ENCODE measurements at regions not wholly inside any gene's neighbourhood (a gene's known extent, or its start where the extent isn't known, plus 50 kb on each side); places are given as distances from the start of the nearest gene placed in this dataset.

GRCh38 chrX:44039556-44039955 is 66.4 kb upstream of the NDP start:
- H2AFZ ChIP-seq (ENCODE audit: low read length), result no peak overlapping the region
- no peaks in the 10 kb centered on the region for H3K9me3 ChIP-seq (ENCODE audit: low read length)
- H4K20me1 ChIP-seq (ENCODE audit: low read length), result no peaks in the 10 kb centered on the region
- no TSS peak for BruUV-seq (replicated peaks)
- no peaks in the 10 kb centered on the region for H3K27me3 ChIP-seq (ENCODE audit: low read length)
- H3K4me3 ChIP-seq (ENCODE audit: low read length), result no peak overlapping the region
- intact Hi-C loops (cut with micrococcal nuclease), result no loop called here
- ATAC-seq, result no peak
- H3K4me1 ChIP-seq (ENCODE audit: insufficient read depth, low read length), result no peaks in the 10 kb centered on the region; the same call in 1 of the 2 replicates
- H3K79me2 ChIP-seq (ENCODE audit: low read length), result no peaks in the 10 kb centered on the region
- no peaks in the 10 kb centered on the region for H3K36me3 ChIP-seq (ENCODE audit: low read depth, low read length)
- no peak overlapping the region for H3K27ac ChIP-seq (ENCODE audit: low read length)
- POLR2A ChIA-PET (ENCODE audit: unreplicated experiment), result no interaction called here
- H3F3A ChIP-seq (ENCODE audit: low read length, unreplicated experiment), result no peaks in the 10 kb centered on the region
- no peak overlapping the region for H3K4me2 ChIP-seq (ENCODE audit: low read length)
- CTCF ChIA-PET, result no interaction called here
- no peak for DNase-seq
- no peak overlapping the region for H3K9ac ChIP-seq (ENCODE audit: low read length)
- no peak for TF ChIP-seq EZH2phosphoT487 (IDR thresholded peaks at IDR 0.05; ENCODE audit: borderline replicate concordance, low read length)
- no peak for TF ChIP-seq EZH2 (IDR thresholded peaks at IDR 0.05; ENCODE audit: low read length, unreplicated experiment)
- TF ChIP-seq, protein P1, sequence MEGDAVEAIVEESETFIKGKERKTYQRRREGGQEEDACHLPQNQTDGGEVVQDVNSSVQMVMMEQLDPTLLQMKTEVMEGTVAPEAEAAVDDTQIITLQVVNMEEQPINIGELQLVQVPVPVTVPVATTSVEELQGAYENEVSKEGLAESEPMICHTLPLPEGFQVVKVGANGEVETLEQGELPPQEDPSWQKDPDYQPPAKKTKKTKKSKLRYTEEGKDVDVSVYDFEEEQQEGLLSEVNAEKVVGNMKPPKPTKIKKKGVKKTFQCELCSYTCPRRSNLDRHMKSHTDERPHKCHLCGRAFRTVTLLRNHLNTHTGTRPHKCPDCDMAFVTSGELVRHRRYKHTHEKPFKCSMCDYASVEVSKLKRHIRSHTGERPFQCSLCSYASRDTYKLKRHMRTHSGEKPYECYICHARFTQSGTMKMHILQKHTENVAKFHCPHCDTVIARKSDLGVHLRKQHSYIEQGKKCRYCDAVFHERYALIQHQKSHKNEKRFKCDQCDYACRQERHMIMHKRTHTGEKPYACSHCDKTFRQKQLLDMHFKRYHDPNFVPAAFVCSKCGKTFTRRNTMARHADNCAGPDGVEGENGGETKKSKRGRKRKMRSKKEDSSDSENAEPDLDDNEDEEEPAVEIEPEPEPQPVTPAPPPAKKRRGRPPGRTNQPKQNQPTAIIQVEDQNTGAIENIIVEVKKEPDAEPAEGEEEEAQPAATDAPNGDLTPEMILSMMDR (conservative IDR thresholded peaks at IDR 0.05; ENCODE audit: low read depth, low read length), result no peak
- no peaks in the 10 kb centered on the region for H3K9me2 ChIP-seq (replicated peaks; ENCODE audit: low read length)

DNA sequence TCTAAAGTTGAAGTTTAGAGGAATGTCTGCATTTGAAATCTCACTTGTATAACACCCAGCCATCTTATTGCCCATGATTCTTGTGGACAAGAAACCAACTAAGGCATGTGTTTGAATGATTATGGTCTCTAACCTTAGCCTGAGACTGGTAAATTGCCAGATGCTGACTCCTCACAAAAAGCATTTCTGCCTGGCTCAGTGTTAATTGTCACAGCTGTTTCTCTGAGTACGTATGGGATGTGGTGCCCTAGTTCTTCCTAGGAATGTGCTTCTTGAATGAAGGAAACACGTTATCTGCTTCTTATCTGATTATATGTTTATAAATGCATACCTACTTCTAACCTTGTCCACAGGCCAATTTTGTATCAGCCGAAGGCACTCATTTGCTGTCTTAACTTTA is 63.1 kb upstream of the NDP start:
- Histone ChIP-seq H3K4me1 (ENCODE audit: insufficient read depth, low read length) (no peaks in the 10 kb centered on the region; the same call in 1 of the 2 replicates), H3K4me2 (ENCODE audit: low read length) (no peak overlapping the region)
- TF ChIP-seq EZH2 (IDR thresholded peaks at IDR 0.05; ENCODE audit: low read length, unreplicated experiment) (no peak), EZH2phosphoT487 (IDR thresholded peaks at IDR 0.05; ENCODE audit: borderline replicate concordance, low read length) (no peak)
- TF ChIP-seq, protein P1 (conservative IDR thresholded peaks at IDR 0.05; ENCODE audit: low read depth, low read length), result no peak

DNA sequence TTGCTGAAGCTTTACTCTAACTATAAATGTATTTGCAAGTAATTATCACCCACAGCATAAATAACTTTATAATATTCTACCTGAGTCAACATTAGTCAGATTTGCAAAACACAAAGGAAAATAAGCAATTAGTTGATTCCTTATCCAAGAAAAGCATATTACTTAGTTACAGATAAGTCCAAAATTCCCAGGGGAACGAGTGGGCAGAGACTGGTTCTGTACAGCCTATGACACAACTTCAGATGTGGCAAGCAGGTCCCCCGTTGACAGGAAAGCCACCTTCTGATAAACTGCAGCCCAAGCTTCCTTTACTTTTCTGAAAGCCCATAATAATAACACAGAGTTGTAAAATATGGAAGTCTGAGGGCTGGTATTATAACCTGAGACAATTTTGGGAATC is 62.4 kb upstream of the NDP start:
- Histone ChIP-seq H3K9ac (ENCODE audit: low read length) (no peak overlapping the region), H2AFZ (ENCODE audit: low read length) (no peak overlapping the region), H3K9me3 (ENCODE audit: low read length) (no peaks in the 10 kb centered on the region), H3K4me3 (ENCODE audit: low read length) (no peak overlapping the region), H3K9me2 (replicated peaks; ENCODE audit: low read length) (no peaks in the 10 kb centered on the region), H3K27ac (ENCODE audit: low read length) (no peak overlapping the region), H3K4me1 (ENCODE audit: insufficient read depth, low read length) (no peaks in the 10 kb centered on the region; the same call in 1 of the 2 replicates), H3K27me3 (ENCODE audit: low read length) (no peaks in the 10 kb centered on the region), H4K20me1 (ENCODE audit: low read length) (no peaks in the 10 kb centered on the region), H3F3A (ENCODE audit: low read length, unreplicated experiment) (no peaks in the 10 kb centered on the region), H3K4me2 (ENCODE audit: low read length) (no peak overlapping the region), H3K36me3 (ENCODE audit: low read depth, low read length) (no peaks in the 10 kb centered on the region), H3K79me2 (ENCODE audit: low read length) (no peaks in the 10 kb centered on the region)
- no TSS peak for BruUV-seq (replicated peaks)
- ChIA-PET POLR2A (ENCODE audit: unreplicated experiment) (no interaction called here), CTCF (no interaction called here)
- no peak for DNase-seq
- intact Hi-C loops (cut with micrococcal nuclease), result no loop called here
- no peak for ATAC-seq
- TF ChIP-seq EZH2phosphoT487 (IDR thresholded peaks at IDR 0.05; ENCODE audit: borderline replicate concordance, low read length) (no peak), EZH2 (IDR thresholded peaks at IDR 0.05; ENCODE audit: low read length, unreplicated experiment) (no peak)
- TF ChIP-seq, protein P1 (conservative IDR thresholded peaks at IDR 0.05; ENCODE audit: low read depth, low read length), result no peak

More for the DNA sequence above, 63.1 kb upstream of the NDP start:
- DNase-seq, result no peak
- no peak overlapping the region for H2AFZ ChIP-seq (ENCODE audit: low read length)
- H3K27ac ChIP-seq (ENCODE audit: low read length), result no peak overlapping the region
- no peak for ATAC-seq
- H3K4me3 ChIP-seq (ENCODE audit: low read length), result no peak overlapping the region
- BruUV-seq (replicated peaks), result no TSS peak
- H3K79me2 ChIP-seq (ENCODE audit: low read length), result no peaks in the 10 kb centered on the region
- no peaks in the 10 kb centered on the region for H3K27me3 ChIP-seq (ENCODE audit: low read length)
- no peaks in the 10 kb centered on the region for H3K36me3 ChIP-seq (ENCODE audit: low read depth, low read length)
- H3K9me3 ChIP-seq (ENCODE audit: low read length), result no peaks in the 10 kb centered on the region
- H4K20me1 ChIP-seq (ENCODE audit: low read length), result no peaks in the 10 kb centered on the region
- intact Hi-C loops (cut with micrococcal nuclease), result no loop called here
- ChIA-PET POLR2A (ENCODE audit: unreplicated experiment) (no interaction called here), CTCF (no interaction called here)
- H3K9ac ChIP-seq (ENCODE audit: low read length), result no peak overlapping the region
- H3K9me2 ChIP-seq (replicated peaks; ENCODE audit: low read length), result no peaks in the 10 kb centered on the region
- no peaks in the 10 kb centered on the region for H3F3A ChIP-seq (ENCODE audit: low read length, unreplicated experiment)
